ENCODE measurements at regions not wholly inside any gene's neighbourhood (a gene's known extent, or its start where the extent isn't known, plus 50 kb on each side); places are given as distances from the start of the nearest gene placed in this dataset.

- no peak for TF ChIP-seq CTCF (IDR thresholded peaks at IDR 0.05)
- no peak for TF ChIP-seq POLR2A (IDR thresholded peaks at IDR 0.05)
Observed at GRCh38 chr3:28791713-28792255, 443.2 kb upstream of the AZI2 start.
